HG03095 (cell line): ENCODE measurements at regions not wholly inside any gene's neighbourhood (a gene's known extent, or its start where the extent isn't known, plus 50 kb on each side); places are given as distances from the start of the nearest gene placed in this dataset.

Source experiments
- ATAC-seq: cut with Tn5 transposase; IDR thresholded peaks from one replicate; pipeline ENCODE4 v1.9.1; 2021; ENCODE audit warnings: moderate library complexity; ENCODE audit not compliant: unreplicated experiment

- ATAC-seq = no peak
These were observed 239.0 kb upstream of the RAB6C start for GRCh38 chr2:129740504-129740903.

- no peak for ATAC-seq
These were observed 238.3 kb upstream of the RAB6C start for GRCh38 chr2:129741165-129741564.

- ATAC-seq = no peak
These were observed 237.8 kb upstream of the RAB6C start for GRCh38 chr2:129741623-129742022.

- ATAC-seq = no peak
These were observed 236.9 kb upstream of the RAB6C start for GRCh38 chr2:129742415-129743180.

GRCh38 chr2:129744141-129744540 lies 235.3 kb upstream of the RAB6C start:
- no peak for ATAC-seq

GRCh38 chr2:129744649-129745048 lies 234.8 kb upstream of the RAB6C start:
- ATAC-seq = no peak

- no peak for ATAC-seq
These were observed 231.9 kb upstream of the RAB6C start for GRCh38 chr2:129747500-129748125.

GRCh38 chr2:129748250-129748649 lies 231.2 kb upstream of the RAB6C start:
- no peak for ATAC-seq

- no peak for ATAC-seq
These were observed 230.8 kb upstream of the RAB6C start for GRCh38 chr2:129748653-129749052.

- no peak for ATAC-seq
These were observed 228.1 kb upstream of the RAB6C start for GRCh38 chr2:129751409-129751808.

- ATAC-seq = no peak
These were observed 227.3 kb upstream of the RAB6C start for GRCh38 chr2:129752176-129752575.

GRCh38 chr2:129752686-129753085 lies 226.8 kb upstream of the RAB6C start:
- ATAC-seq = no peak

- ATAC-seq = no peak
These were observed 226.2 kb upstream of the RAB6C start for GRCh38 chr2:129753261-129753660.

- no peak for ATAC-seq
These were observed 225.0 kb upstream of the RAB6C start for GRCh38 chr2:129754421-129754820.

GRCh38 chr2:129754831-129755230 lies 224.6 kb upstream of the RAB6C start:
- ATAC-seq = no peak

GRCh38 chr2:129755786-129756185 lies 223.7 kb upstream of the RAB6C start:
- ATAC-seq = no peak

GRCh38 chr2:129756276-129756675 lies 223.2 kb upstream of the RAB6C start:
- ATAC-seq = no peak

- ATAC-seq = no peak
These were observed 222.0 kb upstream of the RAB6C start for GRCh38 chr2:129757366-129757914.

GRCh38 chr2:129757915-129758783 lies 221.3 kb upstream of the RAB6C start:
- no peak for ATAC-seq

- no peak for ATAC-seq
These were observed 220.5 kb upstream of the RAB6C start for GRCh38 chr2:129758784-129759471.
